Tibial nerve (tissue), 4 donors: ENCODE measurements at regions not wholly inside any gene's neighbourhood (a gene's known extent, or its start where the extent isn't known, plus 50 kb on each side); places are given as distances from the start of the nearest gene placed in this dataset.

ENCODE experiments used
- DNase-seq, 2 donors: peaks; one replicate each; pipeline ENCODE4 v3.0.0-alpha.2; 2019; ENCODE audit warnings: low spot score in 2 of 2
- H3K27ac ChIP-seq, 4 donors: fragments of 200-600 bp; sonication (generic) in 3 of 4; one replicate each; pipeline ENCODE4 v1.5.1; 2017 to 2019; ENCODE audit warnings: mild to moderate bottlenecking in 1 of 4
- H3K27me3 ChIP-seq, 2 donors: fragments of 200-600 bp; sonication (generic) in 1 of 2; one replicate each; pipeline versions ENCODE4 v1.5.1 to v1.6.0; 2017 to 2019
- H3K36me3 ChIP-seq, 3 donors: fragments of 200-600 bp; sonication (generic); one replicate each; pipeline ENCODE4 v1.5.1; 2018 to 2019
- H3K4me1 ChIP-seq, 4 donors: fragments of 200-600 bp; sonication (generic) in 3 of 4; one replicate each; pipeline ENCODE4 v1.5.1; 2017 to 2019
- H3K4me3 ChIP-seq, 4 donors: fragments of 200-600 bp; sonication (generic) in 3 of 4; one replicate each; pipeline ENCODE4 v1.5.1; 2017 to 2019; ENCODE audit warnings: mild to moderate bottlenecking in 1 of 4, moderate library complexity in 1 of 4
- H3K9me3 ChIP-seq, 4 donors: fragments of 200-600 bp; sonication (generic) in 3 of 4; one replicate each; pipeline ENCODE4 v1.5.1; 2017 to 2019
- CTCF ChIP-seq, 5 experiments: fragments of 200-600 bp in 3 of 5; fragments of 450-650 bp in 2 of 5; sonication (generic) in 3 of 5; IDR thresholded peaks; one replicate each; pipeline ENCODE4 v1.5.1; 2016 to 2019; ENCODE audit warnings: antibody characterized with exemption in 5 of 5, mild to moderate bottlenecking in 3 of 5, moderate library complexity in 2 of 5
- EP300 ChIP-seq, 2 donors: sonication (generic); formaldehyde crosslinking; IDR thresholded peaks; one replicate each; pipeline ENCODE4 v1.6.1; 2017; ENCODE audit warnings: antibody characterized with exemption in 2 of 2, mild to moderate bottlenecking in 1 of 2
- POLR2A ChIP-seq, 2 donors: fragments of 450-650 bp; IDR thresholded peaks; one replicate each; pipeline ENCODE4 v1.6.1; 2017; ENCODE audit warnings: antibody characterized with exemption in 2 of 2, mild to moderate bottlenecking in 2 of 2, moderate library complexity in 2 of 2
- WGBS, 2 donors: methylation state at CpG; one replicate each; pipeline ENCODE4 v1.1.5; 2018; 5-methylcytosine and 5-hydroxymethylcytosine counted together

DNA sequence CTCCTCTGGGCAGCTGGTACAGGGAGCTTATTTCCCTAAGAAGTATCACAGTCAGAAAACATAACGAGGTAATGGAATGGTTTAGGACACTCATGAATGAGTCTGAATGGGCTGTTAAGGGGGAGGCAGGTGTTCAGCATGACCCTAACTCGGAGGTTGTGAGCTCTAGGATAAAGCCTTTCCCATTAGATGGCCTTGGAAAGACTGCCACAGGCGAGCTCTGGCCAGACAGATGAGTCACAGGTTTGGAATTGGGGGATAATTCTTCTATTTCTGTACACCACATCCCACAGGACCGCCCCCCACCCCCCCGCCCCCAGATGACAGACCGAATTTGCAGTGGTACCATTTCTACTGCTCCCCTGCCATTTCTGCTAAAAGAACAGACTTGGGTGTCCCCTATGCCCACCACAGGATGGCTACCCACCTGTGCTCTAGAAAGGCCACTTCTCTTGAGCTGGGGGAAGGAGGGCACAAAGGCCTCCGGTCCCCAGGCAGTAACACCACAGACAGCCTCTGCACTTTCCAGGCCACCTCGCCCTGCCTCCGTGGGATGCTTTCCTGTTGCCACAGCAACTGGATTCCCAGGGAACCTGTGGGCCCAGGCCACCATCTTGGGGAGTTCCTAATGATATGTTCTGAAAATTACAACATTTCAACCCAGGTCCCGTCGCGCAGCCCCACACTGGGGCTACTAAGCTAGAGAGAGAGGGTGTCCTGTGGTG, 76.7 kb downstream of the TRIM29 start:
- Histone ChIP-seq H3K36me3 (no peaks in the 10 kb centered on the region), H3K27ac (no peak overlapping the region)
- WGBS, 2 donors, result 77 to 80% methylated on average over 12 of the region's 12 CpGs

DNA sequence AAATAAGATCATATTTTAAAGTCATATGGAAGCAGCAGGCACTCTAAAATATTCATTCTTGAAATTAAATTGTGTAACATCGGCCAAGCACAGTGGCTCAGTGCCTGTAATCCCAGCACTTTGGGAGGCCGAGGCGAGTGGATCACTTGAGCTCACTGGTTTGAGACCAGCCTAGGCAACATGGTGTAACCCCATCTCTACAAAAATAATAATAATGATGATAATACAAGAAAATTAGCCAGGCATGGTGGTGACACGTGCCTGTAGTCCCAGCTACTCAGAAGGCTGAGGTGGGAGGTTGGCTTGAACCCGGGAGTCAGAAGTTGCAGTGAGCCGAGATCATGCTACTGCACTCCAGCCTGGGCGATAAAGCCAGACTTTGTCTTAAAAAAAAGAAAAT, 77.4 kb downstream of the TRIM29 start:
- H3K4me3 ChIP-seq, result no peak overlapping the region
- no peak overlapping the region for H3K27ac ChIP-seq
- no peak for TF ChIP-seq EP300 (IDR thresholded peaks at IDR 0.05)
- TF ChIP-seq POLR2A (IDR thresholded peaks at IDR 0.05), result no peak
- no peak for TF ChIP-seq CTCF (IDR thresholded peaks at IDR 0.05)
- H3K4me1 ChIP-seq, result no peaks in the 10 kb centered on the region
- no peaks in the 10 kb centered on the region for H3K36me3 ChIP-seq
- H3K27me3 ChIP-seq, result peaks cover 0 to 10% of the 10 kb centered on the region in 2 donors
- H3K9me3 ChIP-seq, result no peaks in the 10 kb centered on the region
- WGBS, 2 donors, result 91 to 92% methylated on average over 7 of the region's 7 CpGs
- no peak for DNase-seq

More for the DNA sequence above, 76.7 kb downstream of the TRIM29 start:
- DNase-seq, result no peak
- Histone ChIP-seq H3K4me1 (no peaks in the 10 kb centered on the region), H3K27me3 (peaks cover 0 to 10% of the 10 kb centered on the region in 2 donors), H3K9me3 (no peaks in the 10 kb centered on the region), H3K4me3 (no peak overlapping the region)
- TF ChIP-seq EP300 (IDR thresholded peaks at IDR 0.05) (no peak), POLR2A (IDR thresholded peaks at IDR 0.05) (no peak), CTCF (IDR thresholded peaks at IDR 0.05) (no peak)

DNA sequence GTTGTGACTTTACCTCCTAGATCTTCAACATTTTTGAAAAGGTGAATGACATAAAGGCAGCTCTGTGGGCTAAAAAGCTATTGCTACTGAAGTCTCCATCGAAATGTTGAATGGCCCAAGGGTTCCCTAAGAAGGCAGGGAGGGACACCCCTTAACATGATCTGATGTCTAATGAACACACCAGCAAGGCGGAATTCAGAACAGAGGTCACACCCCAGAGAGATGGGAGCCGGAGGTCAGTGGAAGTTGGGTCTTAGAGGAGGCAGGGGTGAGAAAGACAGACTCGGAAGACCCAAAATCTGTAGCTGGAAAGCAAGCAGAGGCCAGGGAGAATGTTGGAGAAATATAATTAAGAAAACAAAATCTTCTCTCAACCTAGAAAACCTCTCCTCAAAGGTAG, 79.0 kb downstream of the TRIM29 start:
- WGBS, 2 donors, result 90 to 92% methylated on average over 4 of the region's 4 CpGs
- Histone ChIP-seq H3K36me3 (no peaks in the 10 kb centered on the region), H3K4me3 (no peak overlapping the region), H3K9me3 (no peaks in the 10 kb centered on the region), H3K4me1 (no peaks in the 10 kb centered on the region), H3K27ac (no peak overlapping the region), H3K27me3 (peaks cover 0 to 10% of the 10 kb centered on the region in 2 donors)
- DNase-seq, result no peak
- TF ChIP-seq CTCF (IDR thresholded peaks at IDR 0.05), result no peak
- no peak for TF ChIP-seq POLR2A (IDR thresholded peaks at IDR 0.05)
- TF ChIP-seq EP300 (IDR thresholded peaks at IDR 0.05), result no peak

- Histone ChIP-seq H3K4me3 (no peak overlapping the region), H3K36me3 (no peaks in the 10 kb centered on the region), H3K9me3 (no peaks in the 10 kb centered on the region), H3K27me3 (peaks cover 0 to 10% of the 10 kb centered on the region in 2 donors), H3K4me1 (no peaks in the 10 kb centered on the region), H3K27ac (no peak overlapping the region)
- DNase-seq, result no peak
- TF ChIP-seq POLR2A (IDR thresholded peaks at IDR 0.05), result no peak
- no peak for TF ChIP-seq CTCF (IDR thresholded peaks at IDR 0.05)
- no peak for TF ChIP-seq EP300 (IDR thresholded peaks at IDR 0.05)
- 52 to 59% methylated on average over 14 to 18 of the region's 18 CpGs for WGBS, 2 donors
These were observed 80.0 kb downstream of the TRIM29 start for GRCh38 chr11:120057595-120058581.

DNA sequence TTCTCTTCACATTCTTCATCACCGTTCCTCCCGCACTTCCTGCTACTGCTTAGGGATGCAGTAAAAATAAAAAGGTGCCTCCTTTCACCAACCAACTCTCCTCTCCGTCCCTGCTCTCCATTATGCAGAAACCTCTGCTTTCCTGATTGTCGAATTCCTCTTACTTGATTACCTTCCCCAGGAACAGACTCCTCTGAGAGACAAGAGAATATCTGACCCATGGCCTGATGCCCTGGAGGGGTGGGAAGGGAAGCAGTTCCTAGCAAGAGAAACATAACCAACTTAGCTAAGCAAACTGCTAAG, 80.9 kb downstream of the TRIM29 start:
- DNase-seq, result no peak

More for the DNA sequence above, 80.9 kb downstream of the TRIM29 start:
- Histone ChIP-seq H3K27me3 (peaks cover 0 to 7% of the 10 kb centered on the region in 2 donors), H3K36me3 (no peaks in the 10 kb centered on the region), H3K4me1 (no peaks in the 10 kb centered on the region), H3K9me3 (no peaks in the 10 kb centered on the region), H3K4me3 (no peak overlapping the region), H3K27ac (no peak overlapping the region)
- TF ChIP-seq EP300 (IDR thresholded peaks at IDR 0.05), result no peak
- no peak for TF ChIP-seq CTCF (IDR thresholded peaks at IDR 0.05)
- no peak for TF ChIP-seq POLR2A (IDR thresholded peaks at IDR 0.05)
- WGBS, 2 donors, result 63 to 71% methylated on average over 4 of the region's 4 CpGs
